IMR-90 (cell line): ENCODE measurements at regions not wholly inside any gene's neighbourhood (a gene's known extent, or its start where the extent isn't known, plus 50 kb on each side); places are given as distances from the start of the nearest gene placed in this dataset.

Source experiments
- ATAC-seq: fragments of 200-7000 bp; cut with Tn5 transposase; 2 replicates; pipeline ENCODE4 v1.9.1; 2020; ENCODE audit warnings: low read depth, mild to moderate bottlenecking, moderate library complexity
- BruUV-seq: library from RNA; stranded (reverse); fragments of 400-500 nt; replicated peaks from 2 replicates; lab custom pipeline; 2021; lab: Mats Ljungman, UMichigan
- CTCF ChIA-PET: fragments of 300-600 bp; formaldehyde crosslinking; extraction: SDS; loops from one replicate; lab custom pipeline; 2021; ENCODE audit warnings: antibody characterized with exemption; lab: Yijun Ruan, JAX
- POLR2A ChIA-PET: fragments of 300-600 bp; sonication (Branson Sonifier 250); formaldehyde crosslinking; loops from one replicate; lab custom pipeline; 2022; ENCODE audit warnings: antibody characterized with exemption; ENCODE audit not compliant: unreplicated experiment; lab: Charles Lee
- DNase-seq: peaks from one replicate; pipeline ENCODE4 v3.0.0; 2013
- H2AFZ ChIP-seq: replicated peaks from 2 replicates; pipeline ENCODE3; 2013; ENCODE audit warnings: low read length, mild to moderate bottlenecking; ENCODE audit not compliant: poor library complexity
- H2AK5ac ChIP-seq: 2 replicates; pipeline ENCODE4 v1.6.1; 2013; ENCODE audit warnings: low read depth, low read length, inconsistent platforms
- H2AK9ac ChIP-seq: replicated peaks from 2 replicates; pipeline ENCODE3; 2013; ENCODE audit warnings: mild to moderate bottlenecking, low read depth, low read length, moderate library complexity; ENCODE audit not compliant: poor library complexity
- H2BK120ac ChIP-seq: 2 replicates; pipeline ENCODE4 v1.6.1; 2013; ENCODE audit warnings: low read depth, low read length, inconsistent platforms
- H2BK15ac ChIP-seq: 3 replicates; pipeline ENCODE4 v1.6.1; 2013; ENCODE audit warnings: low read depth, low read length, inconsistent platforms
- H2BK20ac ChIP-seq: 2 replicates; pipeline ENCODE4 v1.6.1; 2013; ENCODE audit warnings: low read depth, mild to moderate bottlenecking, inconsistent platforms, low read length, moderate library complexity
- H2BK5ac ChIP-seq: 2 replicates; pipeline ENCODE4 v1.6.1; 2013; ENCODE audit warnings: mild to moderate bottlenecking, low read depth, low read length, inconsistent platforms; ENCODE audit not compliant: poor library complexity, severe bottlenecking
- H3K14ac ChIP-seq: replicated peaks from 2 replicates; pipeline ENCODE4 v1.6.1; 2013; ENCODE audit warnings: low read depth, low read length, inconsistent platforms
- H3K18ac ChIP-seq: 2 replicates; pipeline ENCODE4 v1.6.1; 2013; ENCODE audit warnings: low read depth, low read length, control low read depth
- H3K23ac ChIP-seq: 2 replicates; pipeline ENCODE4 v1.6.1; 2013; ENCODE audit warnings: low read depth, low read length, inconsistent platforms
- H3K27ac ChIP-seq: 2 replicates; pipeline ENCODE4 v1.5.1; 2013; ENCODE audit warnings: mild to moderate bottlenecking, control low read depth, low read length; ENCODE audit not compliant: insufficient read depth
- H3K27me3 ChIP-seq: 2 replicates; pipeline ENCODE4 v1.6.1; 2013; ENCODE audit warnings: low read length; ENCODE audit not compliant: control insufficient read depth, insufficient read depth
- H3K36me3 ChIP-seq: 2 replicates; pipeline ENCODE4 v1.6.1; 2013; ENCODE audit warnings: low read length, mixed read lengths; ENCODE audit not compliant: control insufficient read depth, insufficient read depth
- H3K4ac ChIP-seq: 2 replicates; pipeline ENCODE4 v1.6.1; 2013; ENCODE audit warnings: low read depth, low read length, inconsistent platforms
- H3K4me1 ChIP-seq: 2 replicates; pipeline ENCODE4 v1.6.1; 2013; ENCODE audit warnings: low read length, mixed read lengths; ENCODE audit not compliant: control insufficient read depth, insufficient read depth
- H3K4me2 ChIP-seq: 2 replicates; pipeline ENCODE4 v1.6.1; 2013; ENCODE audit warnings: low read depth, mild to moderate bottlenecking, control low read depth, low read length, moderate library complexity
- H3K4me3 ChIP-seq: 2 replicates; pipeline ENCODE4 v1.5.1; 2013; ENCODE audit warnings: low read depth, mild to moderate bottlenecking, control low read depth, low read length, moderate library complexity; ENCODE audit not compliant: insufficient read depth
- H3K56ac ChIP-seq: 2 replicates; pipeline ENCODE4 v1.6.1; 2013; ENCODE audit warnings: low read length, inconsistent platforms; ENCODE audit not compliant: insufficient read depth; ENCODE audit errors: extremely low read depth
- H3K79me1 ChIP-seq, 2 experiments: 2 replicates each; pipeline ENCODE4 v1.6.1; 2013; ENCODE audit warnings: low read length in 2 of 2, inconsistent platforms in 1 of 2, low read depth in 1 of 2
- H3K9ac ChIP-seq: 2 replicates; pipeline ENCODE4 v1.6.1; 2013; ENCODE audit warnings: low read depth, low read length, control low read depth
- H3K9me1 ChIP-seq: 2 replicates; pipeline ENCODE4 v1.6.1; 2013; ENCODE audit warnings: low read length, inconsistent platforms; ENCODE audit not compliant: insufficient read depth
- H3K9me3 ChIP-seq: 2 replicates; pipeline ENCODE4 v1.6.1; 2013; ENCODE audit warnings: low read length; ENCODE audit not compliant: control insufficient read depth, insufficient read depth
- H4K20me1 ChIP-seq: 2 replicates; pipeline ENCODE4 v1.6.1; 2013; ENCODE audit warnings: low read length, inconsistent platforms; ENCODE audit not compliant: insufficient read depth
- H4K5ac ChIP-seq: 2 replicates; pipeline ENCODE4 v1.6.1; 2013; ENCODE audit warnings: mild to moderate bottlenecking, low read depth, low read length, control low read depth
- H4K8ac ChIP-seq, 2 experiments: 2 replicates each; pipeline ENCODE4 v1.6.1; 2013; ENCODE audit warnings: low read depth in 2 of 2, low read length in 2 of 2, control low read depth in 1 of 2, inconsistent platforms in 1 of 2
- H4K91ac ChIP-seq: 2 replicates; pipeline ENCODE4 v1.6.1; 2013; ENCODE audit warnings: low read depth, low read length, inconsistent platforms; ENCODE audit not compliant: insufficient read depth
- CEBPB ChIP-seq: IDR thresholded peaks from 2 replicates; pipeline ENCODE4 v1.6.1; 2012; ENCODE audit warnings: low read depth, low read length, improper control_type of control experiment
- POLR2A ChIP-seq: IDR thresholded peaks from 2 replicates; pipeline ENCODE4 v1.6.1; 2012; ENCODE audit warnings: mild to moderate bottlenecking, low read depth, low read length
- WGBS, 2 experiments: methylation state at CpG; one replicate each; pipeline versions ENCODE4 v1.1.5 to v1.1.7; 2013; ENCODE audit warnings: missing lambda C conversion rate in 2 of 2; ENCODE audit not compliant: insufficient read length in 1 of 2; ENCODE audit errors: extremely low coverage in 2 of 2; 5-methylcytosine and 5-hydroxymethylcytosine counted together
- dilution Hi-C: fragments of 300-500 bp; cut with HindIII; formaldehyde crosslinking; loops from one replicate; pipeline ENCODE4 v1.14.3; 2018; ENCODE audit warnings: low sequenced_read_pairs; ENCODE audit not compliant: unreplicated experiment
- in situ Hi-C: fragments of 300-500 bp; cut with MboI; formaldehyde crosslinking; loops from 3 replicates; pipeline ENCODE4 v1.14.3; 2019; ENCODE audit warnings: low sequenced_read_pairs, inconsistent platforms, mixed read lengths
- intact Hi-C: fragments of 100-400 bp; cut with micrococcal nuclease; formaldehyde crosslinking; loops from 2 replicates; pipeline ENCODE4 v1.10.0; 2022

- Histone ChIP-seq H3K36me3 (no peaks in the 10 kb centered on the region), H3K4ac (peak overlapping the region; percentile 70; the same call in 1 of the 2 replicates), H2BK120ac (peak overlapping the region; percentile 60), H2AFZ (peak overlapping the region; percentile 38), H4K91ac (peak overlapping the region; percentile 8), H4K20me1 (no peaks in the 10 kb centered on the region), H2BK5ac (peak overlapping the region; percentile 92), H3K18ac (peak overlapping the region; percentile 78), H2BK15ac (peak overlapping the region; percentile 82; the same call in 2 of the 3 replicates), H3K4me3 (no peak overlapping the region), H3K14ac (peak overlapping the region; percentile 39), H3K79me1 (no peaks in the 10 kb centered on the region), H2BK20ac (peak overlapping the region; percentile 35), H3K27ac (peak overlapping the region; percentile 62; the same call in 1 of the 2 replicates), H3K27me3 (no peaks in the 10 kb centered on the region), H4K8ac (peak overlapping the region; percentile 16 to 61; a peak in 2 of 4 replicates), H3K9ac (no peak overlapping the region), H3K56ac (peak overlapping the region; percentile 47), H2AK9ac (no peak overlapping the region), H3K9me1 (no peaks in the 10 kb centered on the region; the same call in 1 of the 2 replicates), H2AK5ac (peak overlapping the region; percentile 75; the same call in 1 of the 2 replicates), H3K4me2 (no peak overlapping the region), H3K4me1 (peaks cover 22% of the 10 kb centered on the region), H3K23ac (peak overlapping the region; percentile 73; the same call in 1 of the 2 replicates), H3K9me3 (no peaks in the 10 kb centered on the region), H4K5ac (peak overlapping the region; percentile 60; the same call in 1 of the 2 replicates)
- dilution Hi-C loops (no loop called here), intact Hi-C loops (loop anchor here (5.0 kb wide), 1 partner anchor 221 kb away; no protein-coding TSS in a partner anchor), in situ Hi-C loops (no loop called here)
- TF ChIP-seq CEBPB: peak; percentile 76
- no peak for TF ChIP-seq POLR2A
- BruUV-seq: no TSS peak
- no peak for ATAC-seq
- ChIA-PET CTCF (interaction anchor here (1.0 kb wide), 2 partner anchors 69 to 479 kb away, joined by 3 to 4 read pairs; no protein-coding TSS in a partner anchor), POLR2A (no interaction called here)
- WGBS, 2 experiments: 100% methylated on average over 2 of the region's 5 CpGs; no CpG with 5 or more reads in 1 of the 2 experiments
- DNase-seq: peak; percentile 58
Observed at GRCh38 chr6:139983555-139984276, 609.3 kb upstream of the CITED2 start.
